GM12892 (cell line): ENCODE measurements at regions not wholly inside any gene's neighbourhood (a gene's known extent, or its start where the extent isn't known, plus 50 kb on each side); places are given as distances from the start of the nearest gene placed in this dataset.

ENCODE experiments used
- POLR2A ChIP-seq: IDR thresholded peaks from 2 replicates; pipeline ENCODE4 v1.6.1; 2011; ENCODE audit warnings: low read depth, low read length, control low read depth
- POLR2AphosphoS5 ChIP-seq: IDR thresholded peaks from 2 replicates; pipeline ENCODE4 v1.6.1; 2011; ENCODE audit warnings: low read depth, low read length, control low read depth

DNA sequence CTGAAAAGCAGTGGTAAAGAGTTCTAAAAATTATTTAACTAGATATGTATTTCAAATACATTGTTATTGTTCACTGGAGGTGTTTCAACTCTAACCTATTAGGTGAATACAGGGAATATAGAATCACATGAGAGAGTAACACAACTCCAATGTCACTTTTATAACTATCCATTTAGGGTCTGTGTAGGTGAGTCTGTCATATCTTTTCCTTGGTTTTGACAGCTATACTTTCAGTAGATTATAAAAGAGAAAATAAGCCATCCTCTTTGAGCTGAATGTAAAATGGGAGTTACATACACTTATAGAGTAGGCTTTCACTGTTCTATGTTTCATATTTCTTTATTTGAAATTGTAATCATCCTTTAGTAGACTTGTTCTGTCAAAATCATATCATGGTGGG lies 2321.0 kb downstream of the PCDH9 start:
- TF ChIP-seq POLR2A: no peak
- no peak for TF ChIP-seq POLR2AphosphoS5
